ENCODE measurements at regions not wholly inside any gene's neighbourhood (a gene's known extent, or its start where the extent isn't known, plus 50 kb on each side); places are given as distances from the start of the nearest gene placed in this dataset.

GRCh38 chr11:22430639-22431038 is 92.5 kb downstream of the SLC17A6 start:
- no peak overlapping the region for H3K9ac ChIP-seq (ENCODE audit: low read length in 3 of 3)
- no peak overlapping the region for H3K27ac ChIP-seq (ENCODE audit: low read depth in 2 of 2, low read length in 2 of 2)
- H3K4me1 ChIP-seq (ENCODE audit: control insufficient read depth in 2 of 3, insufficient read depth in 2 of 3, low read depth in 1 of 3, low read length in 3 of 3), result peaks cover 0 to 4% (median 3%) of the 10 kb centered on the region in 3 donors
- DNase-seq (no peak), FAIRE-seq (no peak)
- no peaks in the 10 kb centered on the region for H3K36me3 ChIP-seq (ENCODE audit: control insufficient read depth in 2 of 3, insufficient read depth in 3 of 3, low read length in 3 of 3)
- no peak for TF ChIP-seq CTCF (IDR thresholded peaks at IDR 0.05; ENCODE audit: borderline replicate concordance, extremely low read depth, insufficient read depth)
- H3K9me3 ChIP-seq (ENCODE audit: control insufficient read depth in 2 of 3, insufficient read depth in 1 of 3, low read length in 3 of 3), result no peaks in the 10 kb centered on the region
- intact Hi-C loops (cut with DNase I), result loop anchor here (10.0 kb wide), 1 partner anchor 56 kb away; no protein-coding TSS in a partner anchor
- H3K4me3 ChIP-seq (ENCODE audit: low read length in 3 of 3), result no peak overlapping the region
- no peaks in the 10 kb centered on the region for H3K27me3 ChIP-seq (ENCODE audit: control insufficient read depth, insufficient read depth, low read length)

GRCh38 chr11:22430141-22430541 is 92.0 kb downstream of the SLC17A6 start:
- no peak overlapping the region for H3K9ac ChIP-seq (ENCODE audit: low read length in 3 of 3)
- peaks cover 0 to 4% (median 3%) of the 10 kb centered on the region in 3 donors for H3K4me1 ChIP-seq (ENCODE audit: control insufficient read depth in 2 of 3, insufficient read depth in 2 of 3, low read depth in 1 of 3, low read length in 3 of 3)
- H3K36me3 ChIP-seq (ENCODE audit: control insufficient read depth in 2 of 3, insufficient read depth in 3 of 3, low read length in 3 of 3), result no peaks in the 10 kb centered on the region
- H3K4me3 ChIP-seq (ENCODE audit: low read length in 3 of 3), result no peak overlapping the region
- no peak overlapping the region for H3K27ac ChIP-seq (ENCODE audit: low read depth in 2 of 2, low read length in 2 of 2)
- H3K9me3 ChIP-seq (ENCODE audit: control insufficient read depth in 2 of 3, insufficient read depth in 1 of 3, low read length in 3 of 3), result no peaks in the 10 kb centered on the region
- DNase-seq (no peak), FAIRE-seq (no peak)
- no peaks in the 10 kb centered on the region for H3K27me3 ChIP-seq (ENCODE audit: control insufficient read depth, insufficient read depth, low read length)
- intact Hi-C loops (cut with DNase I), result loop anchor here (10.0 kb wide), 1 partner anchor 55 kb away; no protein-coding TSS in a partner anchor
- no peak for TF ChIP-seq CTCF (IDR thresholded peaks at IDR 0.05; ENCODE audit: borderline replicate concordance, extremely low read depth, insufficient read depth)

Measured in kidney (tissue), 13 donors.